Activated naive CD8-positive, alpha-beta T cell treated with anti-CD3 and anti-CD28 coated beads for 36 hours (primary cell): ENCODE measurements at regions not wholly inside any gene's neighbourhood (a gene's known extent, or its start where the extent isn't known, plus 50 kb on each side); places are given as distances from the start of the nearest gene placed in this dataset.
"Not testable (repeated sequence)": the region's sequence is repeated elsewhere in the genome, so short reads cannot be mapped to it uniquely, and the experiment has no call there.

Experiments used
- DNase-seq: peaks from one replicate; pipeline ENCODE4 v3.0.0; 2021
- H3K27ac Mint-ChIP-seq: one replicate; pipeline ENCODE4 v1.8.0; 2022; ENCODE audit warnings: mild to moderate bottlenecking, moderate library complexity, mixed read lengths
- H3K27me3 Mint-ChIP-seq: one replicate; pipeline ENCODE4 v1.8.0; 2022; ENCODE audit warnings: mild to moderate bottlenecking, mixed read lengths
- H3K36me3 Mint-ChIP-seq: one replicate; pipeline ENCODE4 v1.8.0; 2021; ENCODE audit warnings: mild to moderate bottlenecking, mixed read lengths
- H3K4me1 Mint-ChIP-seq: one replicate; pipeline ENCODE4 v1.8.0; 2021; ENCODE audit warnings: mixed read lengths
- H3K4me3 Mint-ChIP-seq: one replicate; pipeline ENCODE4 v1.8.0; 2022; ENCODE audit warnings: mild to moderate bottlenecking, moderate library complexity, mixed read lengths
- H3K9me3 Mint-ChIP-seq: one replicate; pipeline ENCODE4 v1.8.0; 2022; ENCODE audit warnings: mixed read lengths

DNA sequence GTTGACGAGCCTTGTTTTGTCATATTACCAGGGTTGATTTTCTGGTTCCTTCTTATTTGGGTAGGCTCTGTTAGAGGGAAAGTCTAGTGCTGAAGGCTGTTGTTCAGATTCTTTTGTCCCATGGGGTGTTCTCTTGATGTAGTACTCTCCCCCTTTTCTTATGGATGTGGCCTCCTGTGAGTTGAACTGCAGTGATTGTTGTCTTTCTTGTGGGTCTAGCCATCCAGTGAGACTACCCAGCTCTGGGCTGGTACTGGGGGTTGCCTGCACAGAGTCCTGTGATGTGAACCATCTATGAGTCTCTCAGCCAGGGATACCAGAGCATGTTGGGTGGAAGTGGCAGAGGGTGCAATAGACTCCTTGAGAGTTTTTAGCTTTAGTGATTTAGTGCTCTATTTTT lies 680.6 kb downstream of the RFPL4B start:
- DNase-seq = no peak
- H3K27me3 Mint-ChIP-seq = no peaks in the 10 kb centered on the region
- H3K4me1 Mint-ChIP-seq = no peaks in the 10 kb centered on the region

DNA sequence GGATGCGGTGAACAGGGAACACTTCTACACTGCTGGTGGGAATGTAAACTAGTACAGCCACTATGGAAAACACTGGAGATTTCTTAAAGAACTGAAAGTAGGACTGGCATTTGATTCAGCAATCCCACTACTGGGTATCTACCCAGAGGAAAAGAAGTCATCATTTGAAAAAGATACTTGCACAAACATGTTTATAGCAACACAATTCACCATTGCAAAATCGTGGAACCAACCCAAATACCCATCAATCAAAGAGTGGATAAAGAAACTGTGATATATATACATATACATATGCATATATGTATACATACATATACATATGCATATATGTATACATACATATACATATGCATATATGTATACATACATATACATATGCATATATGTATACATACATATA lies 682.0 kb downstream of the RFPL4B start:
- H3K36me3 Mint-ChIP-seq, H3K27ac Mint-ChIP-seq, H3K27me3 Mint-ChIP-seq, H3K9me3 Mint-ChIP-seq, H3K4me1 Mint-ChIP-seq, DNase-seq, H3K4me3 Mint-ChIP-seq: not testable (repeated sequence)

More for the DNA sequence above, 680.6 kb downstream of the RFPL4B start:
- Mint-ChIP-seq H3K27ac (no peak overlapping the region), H3K4me3 (no peak overlapping the region), H3K9me3 (peaks cover 1% of the 10 kb centered on the region), H3K36me3 (no peaks in the 10 kb centered on the region)

DNA sequence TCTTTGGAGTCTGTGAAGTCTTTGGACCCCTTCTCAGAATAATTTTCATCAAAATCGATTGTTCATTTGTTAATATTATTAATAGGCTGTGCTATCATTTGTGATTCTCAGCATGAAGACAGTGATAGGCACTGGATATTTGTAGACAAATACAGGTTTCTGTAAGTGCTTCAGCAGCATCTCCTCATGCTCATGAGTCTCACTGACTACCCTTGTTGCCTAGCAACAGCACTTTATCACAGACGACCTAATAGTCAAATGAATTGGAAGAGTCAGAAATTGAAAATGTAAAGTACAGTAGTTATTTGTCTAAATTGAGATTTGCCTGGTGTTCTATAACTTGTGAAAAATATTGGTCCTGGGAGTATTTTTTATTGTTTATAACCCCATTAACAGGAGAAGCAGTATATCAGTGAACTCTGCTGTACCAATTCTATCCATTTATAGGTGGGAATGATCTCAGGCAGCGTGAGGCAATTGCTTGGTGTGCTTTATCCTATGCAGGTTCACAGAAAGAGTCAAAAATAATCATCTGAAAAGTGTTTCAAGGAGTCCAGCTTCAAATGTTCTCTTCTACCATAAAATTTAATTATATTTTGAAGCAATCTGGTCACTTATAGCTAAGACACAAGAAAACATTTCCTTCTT lies 684.6 kb downstream of the RFPL4B start:
- no peak overlapping the region for H3K4me3 Mint-ChIP-seq
- no peak for DNase-seq
- H3K9me3 Mint-ChIP-seq = peaks cover 1% of the 10 kb centered on the region
- no peaks in the 10 kb centered on the region for H3K27me3 Mint-ChIP-seq
- H3K27ac Mint-ChIP-seq = no peak overlapping the region
- no peaks in the 10 kb centered on the region for H3K36me3 Mint-ChIP-seq
- H3K4me1 Mint-ChIP-seq = no peaks in the 10 kb centered on the region

DNA sequence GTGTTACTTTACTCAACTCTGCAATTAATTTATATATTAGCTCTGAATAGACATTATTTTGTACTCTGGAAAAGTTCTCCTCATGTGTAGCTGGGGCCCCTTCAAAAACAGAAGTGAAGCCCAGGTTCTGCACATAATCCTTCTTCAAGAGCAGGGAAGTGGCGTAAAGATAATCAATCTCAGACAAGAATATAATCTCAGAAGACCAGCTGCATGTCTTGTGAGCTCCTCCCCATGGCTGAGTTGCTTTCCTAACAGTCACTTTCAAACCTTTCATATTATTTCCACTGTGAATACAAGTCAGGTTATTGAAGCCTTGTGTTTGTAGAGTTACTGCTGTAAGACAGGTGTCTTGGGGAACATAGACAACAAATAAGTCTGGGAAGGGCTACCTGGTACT lies 691.9 kb downstream of the RFPL4B start:
- Mint-ChIP-seq H3K27ac (no peak overlapping the region), H3K36me3 (no peaks in the 10 kb centered on the region), H3K9me3 (peaks cover 9% of the 10 kb centered on the region), H3K4me1 (no peaks in the 10 kb centered on the region), H3K4me3 (no peak overlapping the region), H3K27me3 (no peaks in the 10 kb centered on the region)
- DNase-seq = no peak

DNA sequence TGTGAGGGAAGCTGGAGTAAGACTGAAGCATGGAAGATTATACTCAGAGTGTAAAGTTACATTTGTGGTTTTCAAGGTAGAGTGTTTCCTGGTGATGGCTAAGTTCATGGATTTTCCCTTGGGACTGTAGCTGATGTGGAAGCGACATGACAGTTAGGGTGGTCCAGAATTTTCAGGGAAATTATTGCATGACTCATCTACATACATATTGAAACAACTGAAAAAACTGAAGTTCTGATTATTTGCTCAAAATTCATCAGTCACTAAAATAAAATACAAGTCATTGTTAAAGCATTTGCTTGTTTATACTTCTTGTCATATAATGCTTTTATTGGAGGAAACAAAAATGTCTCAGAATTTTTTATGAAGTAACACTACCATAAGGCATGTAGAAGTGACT lies 700.0 kb downstream of the RFPL4B start:
- peaks cover 3% of the 10 kb centered on the region for H3K4me1 Mint-ChIP-seq
- H3K9me3 Mint-ChIP-seq = peaks cover 8% of the 10 kb centered on the region
- H3K36me3 Mint-ChIP-seq = no peaks in the 10 kb centered on the region
- no peak overlapping the region for H3K27ac Mint-ChIP-seq
- no peaks in the 10 kb centered on the region for H3K27me3 Mint-ChIP-seq
- H3K4me3 Mint-ChIP-seq = no peak overlapping the region
- no peak for DNase-seq

DNA sequence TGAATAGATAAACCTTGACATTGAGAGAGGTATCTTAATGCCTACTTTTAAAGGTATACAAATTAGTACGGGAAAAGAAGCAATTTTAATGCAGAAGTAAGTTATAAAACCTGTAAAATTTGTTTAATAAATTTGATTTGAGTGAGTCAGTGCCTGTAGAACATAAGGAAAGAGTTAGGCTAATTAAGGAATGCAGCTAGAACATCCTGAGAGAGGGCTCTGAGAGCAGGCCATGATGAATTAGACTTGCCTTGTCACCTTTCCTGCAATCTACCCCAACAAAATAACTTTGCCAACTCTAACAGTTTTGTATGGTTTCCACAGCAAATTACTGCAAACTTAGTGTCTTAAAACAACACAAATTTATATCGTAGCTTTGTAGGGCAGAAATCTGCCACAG lies 700.8 kb downstream of the RFPL4B start:
- Mint-ChIP-seq H3K27ac (no peak overlapping the region), H3K9me3 (peaks cover 4% of the 10 kb centered on the region), H3K36me3 (no peaks in the 10 kb centered on the region), H3K4me1 (peaks cover 3% of the 10 kb centered on the region), H3K27me3 (no peaks in the 10 kb centered on the region), H3K4me3 (no peak overlapping the region)
- no peak for DNase-seq

DNA sequence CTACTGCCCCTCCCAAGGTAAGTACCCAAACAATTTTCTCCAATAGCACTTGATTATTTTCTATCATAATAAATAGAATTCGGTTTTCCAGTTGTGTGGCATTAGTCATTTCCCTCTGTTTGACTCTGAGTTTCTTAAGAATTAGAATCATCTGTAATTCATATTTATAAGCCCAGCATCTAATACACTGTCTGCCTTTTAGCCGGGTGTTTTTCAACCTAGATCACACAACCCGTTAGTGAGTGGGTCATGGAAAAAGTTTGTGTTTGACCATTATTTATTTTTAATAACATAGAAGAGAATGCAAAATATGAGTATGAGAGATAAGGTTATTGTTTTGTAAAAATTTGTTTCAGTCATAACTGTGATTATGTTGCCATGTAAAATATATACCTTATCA lies 701.6 kb downstream of the RFPL4B start:
- no peak overlapping the region for H3K27ac Mint-ChIP-seq
- no peak for DNase-seq
- H3K27me3 Mint-ChIP-seq = no peaks in the 10 kb centered on the region
- peaks cover 3% of the 10 kb centered on the region for H3K4me1 Mint-ChIP-seq
- H3K4me3 Mint-ChIP-seq = no peak overlapping the region
- peaks cover 3% of the 10 kb centered on the region for H3K9me3 Mint-ChIP-seq
- no peaks in the 10 kb centered on the region for H3K36me3 Mint-ChIP-seq

DNA sequence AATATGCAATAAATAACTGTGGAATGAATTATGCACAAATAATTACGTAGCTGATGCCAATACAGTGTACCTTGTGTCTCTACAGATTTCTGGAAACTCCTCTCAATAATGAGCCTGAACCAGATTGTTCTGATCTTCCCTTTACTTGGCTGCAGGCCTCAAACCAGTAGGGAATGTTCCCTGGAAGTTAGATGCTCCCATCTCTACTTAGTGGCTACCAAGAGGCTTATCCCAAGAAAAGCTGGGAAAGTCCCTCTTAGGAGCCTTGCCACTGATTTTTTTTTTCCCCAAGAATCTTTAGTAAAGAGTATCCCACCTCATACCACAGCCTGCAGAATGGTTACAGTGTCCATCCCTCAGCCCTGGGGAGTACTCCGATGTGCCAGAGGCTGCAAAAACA lies 702.1 kb downstream of the RFPL4B start:
- Mint-ChIP-seq H3K4me3 (no peak overlapping the region), H3K4me1 (peaks cover 3% of the 10 kb centered on the region), H3K27ac (no peak overlapping the region), H3K27me3 (no peaks in the 10 kb centered on the region), H3K36me3 (no peaks in the 10 kb centered on the region), H3K9me3 (peaks cover 3% of the 10 kb centered on the region)
- no peak for DNase-seq

DNA sequence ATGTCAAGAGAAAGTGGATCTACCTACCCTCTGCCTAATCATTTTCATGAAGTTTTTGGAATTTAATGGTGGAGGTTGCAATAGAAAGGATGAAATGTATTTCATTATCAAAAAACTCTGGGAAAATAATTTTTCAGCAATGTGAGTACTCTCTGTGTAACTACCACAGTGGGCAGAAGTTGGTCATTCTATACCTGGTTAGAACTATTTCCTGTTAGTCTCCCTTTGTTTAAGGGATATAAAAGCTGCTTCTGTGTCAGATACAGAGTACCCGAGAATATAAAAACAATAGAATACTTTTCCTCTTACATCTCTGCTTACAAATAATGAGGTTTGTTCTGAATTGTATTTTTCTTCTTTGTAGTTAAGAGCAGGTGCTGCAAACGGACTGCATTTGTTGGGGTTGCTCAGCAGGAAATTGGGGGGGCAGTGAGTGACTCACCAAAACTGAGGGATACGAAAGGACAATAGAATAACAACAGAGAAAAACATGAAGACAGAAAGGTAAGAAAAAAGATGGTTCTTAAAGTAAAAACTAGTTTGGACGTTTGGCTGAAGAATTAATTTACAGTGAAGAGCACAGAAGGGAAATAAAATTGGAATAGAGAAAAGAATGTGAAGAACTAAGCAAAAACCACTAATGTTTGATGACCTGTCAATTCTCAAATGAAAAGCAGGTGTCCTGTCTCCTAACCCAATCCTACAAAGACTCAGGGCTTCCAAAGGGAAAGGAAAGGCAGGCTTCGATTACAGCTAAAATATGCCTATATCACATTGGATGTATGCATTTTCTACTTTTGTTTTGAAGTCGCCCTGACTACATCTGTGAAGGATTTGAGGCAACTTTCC lies 703.1 kb downstream of the RFPL4B start:
- Mint-ChIP-seq H3K27ac (no peak overlapping the region), H3K36me3 (no peaks in the 10 kb centered on the region), H3K27me3 (no peaks in the 10 kb centered on the region), H3K9me3 (peaks cover 3% of the 10 kb centered on the region), H3K4me1 (peaks cover 3% of the 10 kb centered on the region), H3K4me3 (no peak overlapping the region)
- no peak for DNase-seq

DNA sequence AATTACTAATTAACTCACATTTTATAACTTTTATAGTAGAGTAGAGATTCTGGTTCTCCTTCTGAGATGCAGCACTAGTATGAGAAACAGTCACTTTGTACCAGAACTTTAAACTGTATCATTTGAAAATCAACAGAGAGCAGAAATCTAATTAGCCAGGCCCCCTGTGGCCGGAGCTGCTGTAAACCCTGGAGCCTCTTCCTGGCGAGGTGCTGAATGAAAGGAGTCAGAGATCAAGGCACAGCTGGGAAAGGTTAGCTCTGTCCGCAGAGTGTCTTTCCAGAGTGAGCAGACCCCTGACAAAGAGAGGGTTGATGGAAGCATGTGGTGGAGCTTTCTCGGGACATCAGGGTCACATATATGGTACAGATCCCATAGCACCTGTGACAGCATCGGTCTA lies 703.8 kb downstream of the RFPL4B start:
- peaks cover 3% of the 10 kb centered on the region for H3K9me3 Mint-ChIP-seq
- no peak overlapping the region for H3K27ac Mint-ChIP-seq
- H3K4me1 Mint-ChIP-seq = peaks cover 3% of the 10 kb centered on the region
- no peak overlapping the region for H3K4me3 Mint-ChIP-seq
- no peaks in the 10 kb centered on the region for H3K27me3 Mint-ChIP-seq
- no peak for DNase-seq
- H3K36me3 Mint-ChIP-seq = no peaks in the 10 kb centered on the region

DNA sequence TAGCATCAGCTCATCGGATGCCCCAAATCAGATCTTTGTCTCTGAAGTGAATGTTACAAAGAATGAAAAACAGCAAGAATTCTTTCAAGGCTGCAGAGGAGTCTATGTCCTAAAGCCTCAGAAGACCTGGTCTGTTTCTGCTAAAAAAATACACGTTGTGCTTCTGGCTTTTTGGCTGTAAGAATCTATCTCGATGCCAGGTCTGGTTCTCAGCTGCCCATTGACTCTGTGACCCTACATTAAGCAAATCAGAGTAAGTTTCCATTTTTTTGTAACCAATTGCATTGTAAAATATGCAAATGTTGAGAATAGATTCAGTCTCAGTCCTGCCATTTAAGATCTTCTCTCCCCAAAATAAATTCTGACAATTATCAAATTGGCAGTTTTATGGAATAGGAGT lies 705.4 kb downstream of the RFPL4B start:
- no peaks in the 10 kb centered on the region for H3K27me3 Mint-ChIP-seq

DNA sequence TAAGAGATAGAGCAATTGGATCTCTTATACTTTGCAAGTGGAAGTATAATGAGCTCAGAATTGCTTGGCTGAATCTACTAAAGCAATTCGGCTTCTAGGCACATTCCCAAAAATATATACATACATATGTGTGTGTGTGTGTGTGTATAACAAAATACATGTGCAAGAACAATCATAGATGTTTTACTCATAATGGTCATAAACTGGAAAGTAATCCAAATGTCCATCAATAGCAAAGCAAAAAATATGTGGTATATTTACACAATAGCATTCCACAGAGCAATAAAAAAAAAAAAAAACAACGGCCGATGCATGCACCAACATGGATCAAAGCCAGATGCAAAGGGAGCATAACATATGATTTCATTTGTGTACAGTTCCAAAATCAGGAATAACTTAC lies 707.9 kb downstream of the RFPL4B start:
- H3K9me3 Mint-ChIP-seq = peaks cover 3% of the 10 kb centered on the region
- H3K4me3 Mint-ChIP-seq = no peak overlapping the region
- peaks cover 3% of the 10 kb centered on the region for H3K4me1 Mint-ChIP-seq
- no peak for DNase-seq
- H3K27ac Mint-ChIP-seq = no peak overlapping the region
- H3K36me3 Mint-ChIP-seq = no peaks in the 10 kb centered on the region
- no peaks in the 10 kb centered on the region for H3K27me3 Mint-ChIP-seq

More for the DNA sequence above, 705.4 kb downstream of the RFPL4B start:
- H3K9me3 Mint-ChIP-seq = peaks cover 3% of the 10 kb centered on the region
- no peak overlapping the region for H3K4me3 Mint-ChIP-seq
- no peaks in the 10 kb centered on the region for H3K36me3 Mint-ChIP-seq
- no peak overlapping the region for H3K27ac Mint-ChIP-seq
- peaks cover 3% of the 10 kb centered on the region for H3K4me1 Mint-ChIP-seq
- no peak for DNase-seq

DNA sequence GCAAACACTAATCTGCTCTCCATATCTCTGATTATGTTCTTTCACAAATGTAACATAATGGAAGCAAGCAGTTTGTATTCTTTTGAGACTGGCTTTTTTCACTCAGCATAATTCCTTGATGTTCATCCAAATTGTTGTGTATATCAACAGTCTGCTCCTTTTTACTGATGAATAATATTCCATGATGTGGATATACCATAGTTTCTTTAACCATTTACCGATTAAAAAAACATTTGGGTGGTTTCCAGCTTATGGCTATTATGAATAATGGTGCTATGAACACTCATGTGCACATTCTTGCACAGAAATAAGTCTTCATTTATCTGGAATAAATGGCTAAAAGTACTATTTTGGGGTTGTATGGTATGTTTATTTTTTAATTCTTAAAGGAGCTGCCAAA lies 708.9 kb downstream of the RFPL4B start:
- no peaks in the 10 kb centered on the region for H3K36me3 Mint-ChIP-seq
- DNase-seq = no peak

DNA sequence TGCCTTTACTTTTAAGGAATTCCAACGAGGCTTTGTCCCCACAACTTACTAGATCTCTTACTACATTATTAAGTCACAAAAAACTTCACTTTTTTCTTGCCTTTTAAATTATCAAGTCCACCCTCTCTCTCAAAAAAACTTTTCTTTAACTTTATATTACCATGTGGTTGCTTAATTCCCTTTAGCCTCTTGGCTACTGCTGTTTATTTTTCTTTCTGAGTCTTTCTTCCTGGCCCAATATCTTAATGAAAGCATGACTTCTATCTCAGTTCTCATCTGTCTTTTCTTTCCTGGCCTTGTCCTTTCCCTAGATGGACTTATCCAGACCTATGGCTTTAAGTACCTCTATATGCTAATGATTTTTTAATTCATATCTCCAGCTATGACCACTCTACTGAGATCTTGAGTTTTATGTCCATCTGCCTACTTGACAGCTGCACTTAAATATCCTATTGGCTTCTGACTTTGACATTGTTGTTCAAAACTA lies 710.5 kb downstream of the RFPL4B start:
- Mint-ChIP-seq H3K4me3 (no peak overlapping the region), H3K4me1 (no peaks in the 10 kb centered on the region), H3K9me3 (no peaks in the 10 kb centered on the region), H3K36me3 (no peaks in the 10 kb centered on the region), H3K27ac (no peak overlapping the region), H3K27me3 (no peaks in the 10 kb centered on the region)
- DNase-seq = no peak

More for the DNA sequence above, 708.9 kb downstream of the RFPL4B start:
- Mint-ChIP-seq H3K9me3 (no peaks in the 10 kb centered on the region), H3K4me3 (no peak overlapping the region), H3K27ac (no peak overlapping the region), H3K4me1 (no peaks in the 10 kb centered on the region), H3K27me3 (no peaks in the 10 kb centered on the region)

DNA sequence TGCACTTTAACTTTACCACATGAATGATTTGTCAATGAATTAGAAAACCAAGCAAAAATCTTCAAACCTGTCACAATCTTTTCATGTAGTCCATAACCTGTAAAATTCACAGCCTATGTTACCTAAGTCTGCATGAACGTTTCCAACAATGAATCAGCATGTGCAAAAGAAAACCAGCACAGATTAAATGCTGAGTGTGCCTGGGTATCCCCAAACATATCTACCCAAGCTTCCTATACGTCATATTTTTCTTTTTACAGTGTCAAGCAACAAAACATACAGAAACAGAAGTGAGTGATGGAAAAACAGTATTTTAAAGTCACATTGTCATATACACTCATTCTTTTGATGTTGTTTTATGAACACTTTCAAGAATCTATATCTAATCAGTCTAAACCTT lies 713.5 kb downstream of the RFPL4B start:
- Mint-ChIP-seq H3K9me3 (no peaks in the 10 kb centered on the region), H3K27ac (no peak overlapping the region), H3K4me3 (no peak overlapping the region), H3K36me3 (no peaks in the 10 kb centered on the region), H3K27me3 (no peaks in the 10 kb centered on the region), H3K4me1 (no peaks in the 10 kb centered on the region)
- DNase-seq = no peak

DNA sequence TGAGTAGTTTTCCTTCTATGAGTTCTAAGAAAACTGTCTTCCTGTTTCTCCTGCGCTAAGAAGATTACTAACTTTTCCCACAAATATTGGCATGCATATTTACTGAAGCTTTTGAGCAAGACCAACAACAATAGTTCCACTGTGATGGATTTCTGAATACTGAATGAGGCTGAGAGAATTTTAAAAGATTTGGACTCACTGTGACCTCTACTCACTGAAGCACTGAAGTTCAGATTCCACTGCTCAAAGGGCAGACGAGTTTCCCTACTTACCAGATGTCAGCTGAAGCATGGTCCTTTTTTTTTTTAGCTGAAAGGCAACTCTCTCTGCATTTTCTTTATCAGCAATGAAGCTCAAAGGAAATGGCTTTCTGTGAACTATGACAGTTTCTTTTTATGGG lies 718.5 kb downstream of the RFPL4B start:
- Mint-ChIP-seq H3K36me3 (no peaks in the 10 kb centered on the region), H3K27ac (no peak overlapping the region), H3K27me3 (no peaks in the 10 kb centered on the region), H3K4me1 (no peaks in the 10 kb centered on the region), H3K9me3 (no peaks in the 10 kb centered on the region), H3K4me3 (no peak overlapping the region)
- no peak for DNase-seq
